HFF-Myc (cell line): ENCODE measurements at regions not wholly inside any gene's neighbourhood (a gene's known extent, or its start where the extent isn't known, plus 50 kb on each side); places are given as distances from the start of the nearest gene placed in this dataset.

ENCODE experiments used
- DNase-seq: peaks from one replicate; pipeline ENCODE4 v3.0.0-alpha.2; 2011; ENCODE audit warnings: low read depth; ENCODE audit errors: extremely low read depth
- H3K4me3 ChIP-seq: replicated peaks from 2 replicates; pipeline ENCODE4 v1.5.1; 2011; ENCODE audit warnings: low read depth, mild to moderate bottlenecking, control low read depth, low read length
- CTCF ChIP-seq: IDR thresholded peaks from 2 replicates; pipeline ENCODE4 v1.5.1; 2012; ENCODE audit warnings: mild to moderate bottlenecking, low read depth, low read length, control low read depth; ENCODE audit errors: missing control alignments

GRCh38 chr5:58094031-58094430 is 365.9 kb downstream of the PLK2 start:
- no peak for DNase-seq
- H3K4me3 ChIP-seq, result no peak overlapping the region
- TF ChIP-seq CTCF, result no peak

DNA sequence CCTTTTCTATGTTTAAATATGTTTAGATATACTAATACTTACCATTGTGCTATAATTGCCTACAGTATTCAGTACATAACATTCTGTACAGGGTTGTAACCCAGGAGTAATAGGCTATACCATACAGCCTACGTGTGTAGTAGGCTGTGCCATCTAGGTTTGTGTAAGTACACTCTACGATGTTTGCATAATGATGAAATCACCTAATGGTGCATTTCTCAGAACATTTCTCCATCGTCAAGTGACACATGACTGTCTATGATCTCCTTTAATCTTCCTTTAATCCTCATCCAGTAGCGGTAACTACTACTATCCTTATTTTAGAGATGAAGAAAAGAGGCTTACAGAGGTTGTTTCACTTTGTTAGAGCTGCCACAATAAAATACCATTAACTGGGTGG is 369.2 kb downstream of the PLK2 start:
- no peak overlapping the region for H3K4me3 ChIP-seq
- no peak for DNase-seq
- TF ChIP-seq CTCF, result no peak

GRCh38 chr5:58088941-58089340 is 370.9 kb downstream of the PLK2 start:
- H3K4me3 ChIP-seq, result no peak overlapping the region
- DNase-seq, result no peak
- no peak for TF ChIP-seq CTCF

- no peak for TF ChIP-seq CTCF
- H3K4me3 ChIP-seq, result no peak overlapping the region
- DNase-seq, result no peak
These were observed 372.0 kb downstream of the PLK2 start for GRCh38 chr5:58087905-58088304.

DNA sequence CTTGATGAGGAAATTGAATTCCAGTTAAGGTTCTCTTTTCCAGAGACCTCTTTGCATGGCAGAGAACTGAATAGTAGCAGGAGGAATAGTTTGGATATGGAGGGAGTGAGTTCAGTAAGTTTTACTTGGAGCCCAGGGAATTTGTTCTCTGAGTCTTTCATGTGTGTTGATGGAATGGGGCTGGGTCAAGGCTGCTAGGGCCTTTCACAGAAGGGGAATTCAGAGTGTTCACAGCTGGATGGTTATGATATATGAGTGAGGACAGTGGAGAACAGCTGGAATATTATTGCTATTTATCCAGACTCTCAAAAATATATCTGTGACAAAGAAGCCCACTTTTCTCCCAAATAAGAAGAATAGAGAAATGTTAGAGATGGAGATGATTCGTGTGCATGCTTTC is 372.8 kb downstream of the PLK2 start:
- DNase-seq, result no peak
- TF ChIP-seq CTCF, result no peak
- H3K4me3 ChIP-seq, result no peak overlapping the region

DNA sequence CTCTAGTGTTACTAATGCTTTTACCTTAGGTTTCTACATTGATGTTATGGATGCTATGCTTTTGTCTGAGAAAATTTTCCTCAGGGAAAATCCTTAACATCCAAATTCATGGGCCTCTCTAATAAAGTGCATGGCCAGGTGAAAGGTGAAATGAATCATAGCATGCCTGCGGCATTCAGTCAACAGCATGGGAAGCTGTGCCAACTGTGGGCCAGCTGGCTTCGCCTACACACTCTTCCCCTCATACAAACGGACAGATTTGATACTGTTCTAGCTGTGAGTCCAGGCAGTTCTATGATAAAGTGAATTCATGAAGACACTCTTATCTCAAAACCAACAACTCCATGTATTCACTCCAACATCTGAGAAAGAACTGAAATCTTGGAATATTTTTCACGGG is 374.1 kb downstream of the PLK2 start:
- DNase-seq, result no peak
- TF ChIP-seq CTCF, result no peak
- H3K4me3 ChIP-seq, result no peak overlapping the region

GRCh38 chr5:58081435-58081834 is 378.5 kb downstream of the PLK2 start:
- no peak for TF ChIP-seq CTCF
- H3K4me3 ChIP-seq, result no peak overlapping the region
- DNase-seq, result no peak
